ENCODE measurements at regions not wholly inside any gene's neighbourhood (a gene's known extent, or its start where the extent isn't known, plus 50 kb on each side); places are given as distances from the start of the nearest gene placed in this dataset.

- H3K4me1 Mint-ChIP-seq (ENCODE audit: low read depth, unreplicated experiment), result no peaks in the 10 kb centered on the region
- Histone ChIP-seq H3K79me2 (ENCODE audit: insufficient read depth, low read length) (no peaks in the 10 kb centered on the region), H3K4me1 (ENCODE audit: insufficient read depth, low read length) (no peaks in the 10 kb centered on the region), H3K4me3 (ENCODE audit: insufficient read depth, low read depth, low read length) (no peak overlapping the region), H3K27ac (ENCODE audit: low read depth, low read length) (no peak overlapping the region), H3K9me3 (ENCODE audit: insufficient read depth, low read depth, low read length) (peaks cover 4% of the 10 kb centered on the region), H2AFZ (ENCODE audit: low read depth, low read length) (no peak overlapping the region), H3K27me3 (ENCODE audit: insufficient read depth, low read length) (peaks cover 9% of the 10 kb centered on the region), H4K20me1 (ENCODE audit: insufficient read depth, low read length) (no peaks in the 10 kb centered on the region), H3K4me2 (ENCODE audit: low read length) (no peak overlapping the region), H3K9ac (ENCODE audit: low read length) (no peak overlapping the region), H3K36me3 (ENCODE audit: insufficient read depth, low read length) (no peaks in the 10 kb centered on the region)
- H3K27me3 Mint-ChIP-seq (ENCODE audit: low read depth, unreplicated experiment), result peaks cover 64% of the 10 kb centered on the region
- TF ChIP-seq CTCF (IDR thresholded peaks at IDR 0.05; ENCODE audit: insufficient read depth, low read depth, low read length) (no peak), EZH2 (IDR thresholded peaks at IDR 0.05; ENCODE audit: insufficient read depth, low read length) (no peak)
- no peak overlapping the region for H3K4me3 Mint-ChIP-seq (ENCODE audit: unreplicated experiment)
- FAIRE-seq (no peak), DNase-seq (ENCODE audit: low read depth) (no peak)
- no peak overlapping the region for H3K27ac Mint-ChIP-seq (ENCODE audit: unreplicated experiment)
- peaks cover 6% of the 10 kb centered on the region for H3K9me3 Mint-ChIP-seq (ENCODE audit: unreplicated experiment)
- peaks cover 3% of the 10 kb centered on the region for H3K36me3 Mint-ChIP-seq (ENCODE audit: low read depth, unreplicated experiment)
Measured at GRCh38 chr16:86446279-86446678, 64.0 kb upstream of the FOXF1 start.

- Histone ChIP-seq H3K9me3 (ENCODE audit: insufficient read depth, low read depth, low read length) (peaks cover 4% of the 10 kb centered on the region), H4K20me1 (ENCODE audit: insufficient read depth, low read length) (no peaks in the 10 kb centered on the region), H3K9ac (ENCODE audit: low read length) (no peak overlapping the region), H3K36me3 (ENCODE audit: insufficient read depth, low read length) (no peaks in the 10 kb centered on the region), H3K4me3 (ENCODE audit: insufficient read depth, low read depth, low read length) (no peak overlapping the region), H3K4me1 (ENCODE audit: insufficient read depth, low read length) (no peaks in the 10 kb centered on the region), H3K4me2 (ENCODE audit: low read length) (no peak overlapping the region), H2AFZ (ENCODE audit: low read depth, low read length) (no peak overlapping the region), H3K27me3 (ENCODE audit: insufficient read depth, low read length) (peaks cover 9% of the 10 kb centered on the region), H3K27ac (ENCODE audit: low read depth, low read length) (no peak overlapping the region), H3K79me2 (ENCODE audit: insufficient read depth, low read length) (no peaks in the 10 kb centered on the region)
- DNase-seq (ENCODE audit: low read depth) (no peak), FAIRE-seq (no peak)
- Mint-ChIP-seq H3K27ac (ENCODE audit: unreplicated experiment) (no peak overlapping the region), H3K27me3 (ENCODE audit: low read depth, unreplicated experiment) (peaks cover 65% of the 10 kb centered on the region), H3K9me3 (ENCODE audit: unreplicated experiment) (peaks cover 6% of the 10 kb centered on the region), H3K4me1 (ENCODE audit: low read depth, unreplicated experiment) (no peaks in the 10 kb centered on the region), H3K36me3 (ENCODE audit: low read depth, unreplicated experiment) (peaks cover 3% of the 10 kb centered on the region), H3K4me3 (ENCODE audit: unreplicated experiment) (no peak overlapping the region)
- TF ChIP-seq EZH2 (IDR thresholded peaks at IDR 0.05; ENCODE audit: insufficient read depth, low read length) (no peak), CTCF (IDR thresholded peaks at IDR 0.05; ENCODE audit: insufficient read depth, low read depth, low read length) (no peak)
Measured at GRCh38 chr16:86447228-86447627, 63.1 kb upstream of the FOXF1 start.

- FAIRE-seq (no peak), DNase-seq (ENCODE audit: low read depth) (no peak)
- Histone ChIP-seq H3K4me1 (ENCODE audit: insufficient read depth, low read length) (no peaks in the 10 kb centered on the region), H4K20me1 (ENCODE audit: insufficient read depth, low read length) (no peaks in the 10 kb centered on the region), H3K27me3 (ENCODE audit: insufficient read depth, low read length) (peaks cover 4% of the 10 kb centered on the region), H3K79me2 (ENCODE audit: insufficient read depth, low read length) (no peaks in the 10 kb centered on the region), H3K9me3 (ENCODE audit: insufficient read depth, low read depth, low read length) (peaks cover 4% of the 10 kb centered on the region), H3K27ac (ENCODE audit: low read depth, low read length) (no peak overlapping the region), H3K9ac (ENCODE audit: low read length) (no peak overlapping the region), H3K4me3 (ENCODE audit: insufficient read depth, low read depth, low read length) (no peak overlapping the region), H3K4me2 (ENCODE audit: low read length) (no peak overlapping the region), H2AFZ (ENCODE audit: low read depth, low read length) (no peak overlapping the region), H3K36me3 (ENCODE audit: insufficient read depth, low read length) (no peaks in the 10 kb centered on the region)
- Mint-ChIP-seq H3K36me3 (ENCODE audit: low read depth, unreplicated experiment) (peaks cover 3% of the 10 kb centered on the region), H3K27ac (ENCODE audit: unreplicated experiment) (no peak overlapping the region), H3K9me3 (ENCODE audit: unreplicated experiment) (peaks cover 6% of the 10 kb centered on the region), H3K27me3 (ENCODE audit: low read depth, unreplicated experiment) (peaks cover 67% of the 10 kb centered on the region), H3K4me3 (ENCODE audit: unreplicated experiment) (no peak overlapping the region), H3K4me1 (ENCODE audit: low read depth, unreplicated experiment) (no peaks in the 10 kb centered on the region)
- TF ChIP-seq EZH2 (IDR thresholded peaks at IDR 0.05; ENCODE audit: insufficient read depth, low read length) (no peak), CTCF (IDR thresholded peaks at IDR 0.05; ENCODE audit: insufficient read depth, low read depth, low read length) (no peak)
Measured at GRCh38 chr16:86448306-86448890, 61.9 kb upstream of the FOXF1 start.

All from astrocyte (in vitro differentiated cells and primary cell).